HG03432 (cell line): ENCODE measurements at regions not wholly inside any gene's neighbourhood (a gene's known extent, or its start where the extent isn't known, plus 50 kb on each side); places are given as distances from the start of the nearest gene placed in this dataset.
A peak's percentile ranks its signal among the peaks of the same experiment; 100 is the strongest.

ENCODE experiments used
- ATAC-seq: cut with Tn5 transposase; IDR thresholded peaks from one replicate; pipeline ENCODE4 v1.9.1; 2021; ENCODE audit warnings: mild to moderate bottlenecking, moderate library complexity; ENCODE audit not compliant: unreplicated experiment

DNA sequence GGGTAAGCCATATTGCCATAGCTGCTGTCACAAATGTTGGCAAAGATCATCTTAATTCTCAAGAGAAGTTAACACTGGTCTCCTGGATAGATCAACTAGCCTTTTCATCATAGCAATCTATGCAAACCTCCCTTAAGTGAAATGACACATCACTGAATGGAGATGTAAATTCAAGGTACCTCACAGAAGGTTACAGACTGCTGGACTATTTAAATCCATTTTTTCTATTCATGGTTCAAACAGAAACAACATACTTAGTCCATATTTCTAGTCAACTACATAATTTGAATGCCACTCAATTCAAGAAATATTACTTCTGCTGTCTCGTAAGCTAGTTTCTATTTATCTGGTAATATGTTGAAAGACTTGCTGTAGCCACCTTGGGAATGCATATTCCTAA is 748.3 kb downstream of the C12orf50 start:
- peak; percentile 58 for ATAC-seq

DNA sequence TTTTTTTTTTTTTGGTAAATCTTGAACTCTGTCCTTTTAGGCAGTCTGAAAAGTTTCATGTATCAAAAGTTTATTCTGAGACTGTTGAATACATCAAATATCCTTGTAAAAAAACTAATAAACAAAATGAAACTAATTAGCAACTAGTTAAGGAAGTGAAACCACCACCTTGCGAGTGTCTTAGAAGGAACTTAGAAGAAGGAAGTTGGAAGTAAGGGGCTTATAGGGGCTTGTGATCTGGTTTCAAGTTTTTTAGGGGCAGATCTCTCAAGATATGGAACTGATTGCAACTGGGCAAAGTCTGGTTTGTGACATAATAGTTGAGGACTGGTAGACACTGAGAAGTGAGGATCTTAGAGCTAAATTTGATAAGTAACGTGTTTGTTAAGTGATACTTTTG is 748.8 kb downstream of the C12orf50 start:
- ATAC-seq = peak; percentile 87

DNA sequence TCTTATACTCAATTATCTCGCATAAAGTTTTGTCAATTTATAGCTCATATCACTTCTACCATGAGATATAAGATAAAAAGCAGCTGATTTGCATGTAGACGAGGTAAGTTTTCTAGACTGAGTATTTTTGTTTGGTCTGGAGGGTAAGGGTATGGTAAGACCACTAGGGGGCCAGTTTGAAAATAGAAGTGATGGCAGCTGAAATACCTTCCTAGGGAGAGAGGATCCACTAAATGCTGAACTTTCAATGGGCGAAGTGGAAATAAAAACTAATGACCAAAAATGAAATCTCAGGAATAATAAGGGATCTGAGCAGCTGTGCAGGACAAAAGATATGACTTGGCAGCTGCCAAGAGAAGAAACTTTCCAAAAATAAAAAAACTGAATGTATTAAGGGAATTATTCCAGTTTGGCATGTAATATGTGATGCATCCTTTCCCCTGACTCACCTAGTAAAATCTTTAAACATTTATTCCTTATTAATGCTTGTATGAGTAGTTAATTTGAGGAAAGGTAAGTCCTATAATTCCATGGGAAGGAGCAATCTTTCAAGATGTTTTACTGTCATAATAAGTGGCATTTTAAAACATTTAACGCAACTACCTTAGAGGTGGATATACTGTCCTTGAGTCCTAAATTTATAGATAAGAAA is 754.5 kb downstream of the C12orf50 start:
- peak; percentile 75 for ATAC-seq

DNA sequence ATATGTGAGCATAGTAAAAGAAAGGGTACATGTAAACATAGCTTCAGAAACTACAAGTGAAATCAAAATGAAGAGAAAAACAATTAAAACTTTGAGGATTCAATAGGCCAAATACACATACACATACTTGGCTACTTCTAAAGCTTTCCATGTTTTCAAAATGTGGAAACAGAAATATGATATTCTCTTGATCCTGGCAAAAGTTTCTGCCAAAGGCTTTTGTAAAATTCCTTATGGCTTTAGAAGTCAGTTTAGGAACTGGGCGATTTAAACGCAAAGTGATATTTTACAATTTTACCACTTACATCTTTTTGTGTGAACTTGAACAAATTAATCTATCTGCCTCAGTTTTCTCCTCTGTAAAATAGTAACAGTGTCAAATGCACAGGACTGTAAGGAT is 756.4 kb downstream of the C12orf50 start:
- no peak for ATAC-seq

DNA sequence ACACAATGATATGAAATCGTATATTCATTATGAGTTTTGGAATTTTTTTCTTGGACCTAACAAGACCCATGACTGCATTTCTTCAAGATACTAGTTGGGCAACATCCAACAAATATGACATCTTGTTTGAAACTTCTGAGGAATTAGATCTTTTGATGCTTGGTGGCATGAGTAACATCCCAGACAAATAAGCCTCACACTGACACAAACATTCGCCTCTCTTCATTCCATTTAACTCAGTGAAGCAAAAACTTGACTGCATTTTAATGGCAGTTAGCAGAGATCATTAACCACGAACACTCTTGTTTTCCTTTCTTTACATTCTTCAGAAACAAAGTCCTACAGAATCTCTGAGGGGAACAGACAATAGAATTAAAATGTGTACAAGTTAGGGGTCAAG is 758.3 kb downstream of the C12orf50 start:
- no peak for ATAC-seq

DNA sequence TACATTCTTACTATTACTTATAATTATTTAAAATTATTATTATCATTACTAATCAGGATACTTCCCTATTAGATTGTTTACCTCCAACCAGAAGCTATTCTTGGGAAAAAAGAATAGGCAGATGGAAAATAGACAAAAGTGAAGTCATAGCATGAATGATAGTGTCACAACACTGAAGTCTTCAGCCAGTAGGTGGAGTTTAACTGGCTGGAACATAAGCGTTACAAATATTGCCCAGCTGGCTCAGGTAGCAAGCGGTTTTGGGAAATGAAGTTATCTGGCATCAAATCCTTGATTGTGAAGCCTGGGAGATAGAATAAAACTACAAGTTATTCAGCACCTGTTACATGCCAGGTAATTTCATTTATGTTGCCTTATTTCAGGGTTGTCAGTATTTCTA is 762.9 kb downstream of the C12orf50 start:
- peak; percentile 51 for ATAC-seq

DNA sequence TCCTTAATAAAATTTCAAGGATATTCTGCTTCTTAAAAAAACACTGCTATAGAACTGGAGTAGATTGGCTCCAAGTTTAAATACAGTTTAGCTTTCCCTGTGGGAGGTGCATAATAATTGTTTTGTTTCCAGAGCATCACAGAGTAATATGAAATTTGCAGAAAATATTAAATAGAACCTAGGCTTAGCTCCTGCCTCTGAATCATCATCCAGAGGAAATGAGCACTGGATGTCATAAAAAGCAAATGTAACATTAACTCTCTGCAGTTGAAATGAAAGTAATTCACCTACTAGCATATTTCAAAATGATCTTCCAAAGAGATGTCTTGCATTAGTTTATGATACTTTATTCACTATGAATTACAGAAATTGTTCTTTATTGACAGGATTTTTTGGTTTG is 769.8 kb downstream of the C12orf50 start:
- ATAC-seq = no peak

DNA sequence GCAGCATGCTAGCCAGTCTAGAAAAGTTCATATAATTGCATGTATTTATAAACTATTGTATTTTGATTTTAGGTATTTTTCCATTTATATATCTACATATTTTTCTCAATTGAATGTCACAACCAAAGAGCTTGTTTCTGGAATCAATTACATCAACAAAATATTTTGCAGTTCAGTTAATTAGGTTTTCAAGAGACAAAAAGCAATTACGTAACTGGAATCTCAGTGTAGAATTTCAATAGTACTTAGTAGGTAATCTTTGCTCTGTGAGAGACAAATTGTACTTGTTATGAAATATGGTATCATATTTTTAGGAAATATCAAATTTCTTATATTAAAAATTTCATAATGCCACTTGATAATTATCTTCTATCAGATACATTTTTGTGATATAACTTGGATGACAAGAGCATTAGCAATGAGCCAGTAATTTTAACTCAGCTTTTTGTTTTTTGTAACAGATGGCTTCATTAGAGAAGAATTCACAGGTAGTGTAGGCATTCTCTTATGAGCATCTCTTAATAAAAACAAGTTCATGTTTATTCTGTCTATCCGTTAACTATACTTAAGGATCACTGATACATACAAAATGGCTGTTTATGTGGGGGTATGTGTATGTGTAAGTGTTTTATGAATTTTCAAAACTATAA is 774.7 kb downstream of the C12orf50 start:
- ATAC-seq = no peak

DNA sequence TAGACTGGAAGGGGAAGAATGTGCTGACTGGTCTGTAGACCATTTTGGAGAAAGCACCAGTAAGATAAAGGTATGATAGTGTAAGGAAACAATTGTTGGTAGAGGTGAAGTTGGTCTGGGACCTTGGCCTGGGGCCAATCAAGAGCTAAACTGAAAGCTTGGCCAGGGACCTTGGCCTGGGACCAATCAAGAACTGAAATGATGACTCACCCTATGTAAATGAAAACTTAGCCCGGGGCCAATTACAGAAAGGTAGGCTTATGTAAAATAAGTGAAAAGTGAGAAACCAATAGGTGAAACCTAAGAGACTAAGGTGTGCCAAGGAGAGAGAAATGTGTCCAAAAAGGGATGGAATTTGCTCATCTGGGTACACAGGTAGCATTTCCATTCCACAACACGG is 776.0 kb downstream of the C12orf50 start:
- ATAC-seq = no peak

DNA sequence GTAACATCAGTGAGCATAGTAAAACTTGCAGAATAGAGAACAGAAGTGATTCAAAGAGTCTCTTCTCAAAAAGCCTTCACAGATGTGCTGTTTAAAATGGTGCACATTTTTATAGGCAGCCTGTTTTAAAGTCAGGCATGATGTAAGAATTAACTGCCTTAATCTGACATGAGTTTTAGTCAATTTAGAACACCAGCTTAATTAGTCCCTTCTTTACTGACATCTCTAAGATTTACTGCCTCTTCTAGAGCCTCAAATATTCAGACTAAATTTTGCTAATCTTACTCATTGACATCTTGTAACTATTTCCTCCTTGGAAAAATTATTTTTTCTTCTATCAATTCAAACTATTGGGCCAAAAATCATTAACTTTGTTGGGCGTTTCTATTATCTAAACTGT is 782.5 kb downstream of the C12orf50 start:
- ATAC-seq = no peak

DNA sequence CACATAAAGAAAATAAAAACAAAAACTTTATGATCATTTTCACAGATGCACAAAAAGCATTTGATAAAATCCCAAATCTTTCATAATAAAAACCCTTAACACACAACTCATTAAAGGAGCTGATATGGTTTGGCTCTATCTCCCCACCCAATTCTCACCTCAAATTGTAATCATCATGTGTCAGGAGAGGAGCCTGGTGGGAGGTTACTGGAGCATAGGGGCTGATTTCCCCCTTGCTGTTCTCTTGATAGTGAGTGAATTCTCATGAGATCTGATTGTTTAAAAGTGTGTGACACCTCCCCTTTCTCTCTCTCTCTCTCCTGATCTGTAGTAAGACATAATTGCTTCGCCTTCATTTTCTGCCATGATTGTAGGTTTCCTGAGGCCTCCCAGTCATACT is 790.7 kb downstream of the C12orf50 start:
- no peak for ATAC-seq

DNA sequence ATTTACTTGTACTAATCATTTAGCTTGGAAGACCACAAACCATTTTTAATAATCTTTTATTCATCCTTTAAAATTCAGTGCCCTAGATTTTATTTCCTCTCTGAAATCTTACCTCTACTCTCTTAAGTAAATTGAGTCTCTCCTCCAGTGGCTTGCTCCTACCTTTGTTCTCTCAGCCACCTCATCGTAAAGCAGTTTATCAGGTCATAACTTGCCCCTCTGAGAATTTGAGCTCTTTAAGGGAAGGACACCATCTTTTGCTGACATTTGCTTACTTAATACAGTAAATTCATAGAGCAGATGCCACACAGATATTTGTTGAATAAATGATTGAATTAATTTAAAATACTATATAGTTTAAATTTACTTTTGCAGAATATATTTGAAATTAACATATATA is 794.3 kb downstream of the C12orf50 start:
- ATAC-seq = no peak

DNA sequence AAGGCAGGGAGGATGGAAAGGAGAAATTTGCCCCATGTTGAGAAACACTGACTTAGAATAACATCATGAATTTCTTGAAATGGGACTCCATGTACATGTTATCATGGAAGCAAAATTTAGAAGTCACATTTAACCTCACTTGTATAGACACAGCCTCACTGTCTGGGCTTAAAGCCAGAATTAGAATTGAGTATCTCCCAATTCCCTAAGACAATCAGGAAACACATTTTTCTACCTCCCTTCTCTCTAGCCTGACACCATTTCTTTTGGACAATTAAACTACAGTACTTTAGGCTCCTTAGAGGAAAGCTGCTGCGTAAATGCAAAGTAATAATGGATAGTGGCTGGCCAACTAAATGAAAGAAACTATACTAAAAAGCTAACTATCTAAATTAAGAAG is 795.5 kb downstream of the C12orf50 start:
- no peak for ATAC-seq

DNA sequence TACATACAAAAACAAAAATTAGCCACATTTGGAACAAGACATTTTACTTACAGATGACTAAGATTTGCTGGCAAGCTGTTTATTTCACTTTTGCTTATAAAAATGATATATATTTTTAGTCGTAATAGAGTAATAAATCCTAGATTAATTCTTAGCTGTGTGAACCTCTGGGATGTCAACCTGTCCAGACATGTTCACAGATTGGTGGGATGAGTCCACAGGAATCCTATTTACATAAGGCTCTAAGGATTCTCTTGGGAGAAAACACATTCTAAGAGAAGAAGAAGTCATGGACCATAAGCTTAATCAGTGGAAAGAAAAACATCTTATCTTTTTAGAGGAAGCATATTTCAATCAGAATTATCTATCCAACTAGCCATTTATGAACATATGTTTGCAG is 797.4 kb downstream of the C12orf50 start:
- ATAC-seq = no peak

DNA sequence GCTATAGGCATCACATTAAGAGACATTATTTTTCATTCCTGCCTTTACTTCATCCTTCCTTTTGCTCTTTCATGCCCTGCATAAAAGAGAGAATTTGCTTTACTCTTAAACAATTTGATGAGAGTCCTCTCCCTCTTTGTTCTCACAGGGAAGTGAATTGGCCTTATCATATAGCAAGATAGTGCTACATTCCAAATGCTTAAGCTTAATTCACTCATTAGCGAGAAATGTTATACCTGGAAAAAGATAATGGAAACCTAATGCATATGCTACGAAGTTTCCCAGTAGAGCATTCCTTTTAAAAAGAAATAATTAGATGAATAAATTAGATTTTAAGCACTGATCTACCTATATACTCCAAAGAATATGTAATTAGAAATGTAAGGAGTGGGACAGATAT is 798.8 kb downstream of the C12orf50 start:
- ATAC-seq = no peak

DNA sequence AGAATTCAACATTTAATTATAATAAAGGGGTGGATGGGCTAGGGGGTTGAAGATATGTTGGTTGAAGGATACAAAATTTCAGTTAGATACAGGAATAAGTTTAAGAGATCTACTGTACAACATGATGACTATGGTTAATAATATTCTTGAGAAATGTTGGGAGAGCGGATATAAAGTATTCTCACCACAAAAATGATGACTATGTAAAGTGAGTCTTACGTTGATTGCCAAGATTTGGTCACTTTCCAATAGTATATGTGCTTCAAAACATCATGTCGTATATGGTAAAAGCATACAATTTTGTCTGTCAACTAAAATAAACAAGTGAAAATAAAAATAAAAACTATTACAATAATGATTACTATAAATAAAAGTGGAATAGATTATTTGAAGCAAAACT is 802.0 kb downstream of the C12orf50 start:
- no peak for ATAC-seq

DNA sequence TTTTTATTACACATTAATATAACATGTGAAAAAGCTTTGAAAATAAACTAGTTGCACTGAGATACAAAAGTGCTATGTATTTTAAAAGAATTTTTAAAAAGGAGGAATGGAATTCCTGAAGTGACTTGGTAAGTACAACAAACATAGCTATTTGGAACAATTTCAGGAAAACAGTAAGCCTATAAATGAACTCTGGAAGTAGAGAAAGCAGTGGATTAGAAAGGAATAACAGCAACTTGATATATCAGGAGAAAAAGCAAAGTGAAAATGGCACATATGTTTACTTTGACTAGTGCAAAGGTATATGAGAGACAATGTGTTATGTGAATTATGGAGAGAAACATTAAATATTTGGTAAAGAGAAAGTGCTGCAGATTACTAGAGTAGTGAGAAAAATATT is 811.7 kb downstream of the C12orf50 start:
- no peak for ATAC-seq

DNA sequence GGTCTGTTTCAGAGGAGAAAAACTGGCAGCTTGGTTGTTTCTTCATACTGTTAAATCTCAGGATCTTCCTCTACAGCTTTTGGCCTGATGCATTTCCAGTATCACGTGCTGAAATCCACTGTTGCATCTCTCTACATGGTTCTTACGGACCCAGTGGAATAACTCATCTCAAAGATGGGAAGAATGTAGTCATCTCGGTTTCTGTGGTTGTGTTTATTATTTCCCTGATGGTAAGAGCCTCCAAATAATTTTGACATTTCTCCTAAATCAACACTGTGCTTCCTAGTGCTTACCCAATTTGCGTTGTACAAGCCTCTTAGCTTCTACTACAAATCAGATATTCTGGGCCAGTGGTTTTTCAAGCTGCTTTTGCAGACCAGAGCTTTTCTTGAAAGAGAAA is 812.8 kb downstream of the C12orf50 start:
- no peak for ATAC-seq

DNA sequence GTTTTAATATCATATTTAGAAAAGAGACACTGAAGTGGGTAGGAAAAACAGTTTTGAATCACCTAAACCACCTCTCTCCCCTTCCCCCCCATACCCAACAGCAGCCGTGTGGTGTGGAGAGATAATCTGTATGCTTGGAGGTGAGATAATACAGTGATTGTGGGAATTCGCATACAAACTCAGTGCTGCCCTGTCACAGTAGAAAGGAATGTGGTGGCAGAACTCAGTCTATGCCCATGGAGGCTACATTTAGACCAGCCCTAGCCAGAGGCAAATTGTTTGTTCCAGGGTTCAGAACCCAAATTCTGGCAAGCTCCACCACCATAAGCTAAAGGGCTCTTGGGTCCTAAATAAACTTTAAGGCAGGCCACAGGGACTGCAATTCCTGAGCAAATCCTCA is 827.0 kb downstream of the C12orf50 start:
- no peak for ATAC-seq

DNA sequence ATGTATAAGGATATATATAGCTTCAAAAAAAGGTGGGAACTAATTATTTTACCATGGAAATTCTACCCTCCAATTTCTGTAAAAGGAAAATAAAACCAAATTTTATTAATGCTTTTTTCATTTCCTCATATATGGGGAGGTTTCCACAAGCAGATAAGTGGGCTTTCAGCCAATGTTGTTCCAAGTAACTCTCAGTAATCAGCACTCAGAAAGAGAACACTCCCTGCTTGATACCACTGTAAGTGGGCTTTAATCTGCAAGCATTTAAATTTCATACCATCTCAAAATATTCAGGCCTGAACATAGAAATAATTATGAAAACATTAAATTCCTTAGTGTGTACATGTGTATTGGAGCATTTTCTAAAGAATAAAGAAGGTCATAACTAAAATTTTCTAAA is 827.6 kb downstream of the C12orf50 start:
- no peak for ATAC-seq

DNA sequence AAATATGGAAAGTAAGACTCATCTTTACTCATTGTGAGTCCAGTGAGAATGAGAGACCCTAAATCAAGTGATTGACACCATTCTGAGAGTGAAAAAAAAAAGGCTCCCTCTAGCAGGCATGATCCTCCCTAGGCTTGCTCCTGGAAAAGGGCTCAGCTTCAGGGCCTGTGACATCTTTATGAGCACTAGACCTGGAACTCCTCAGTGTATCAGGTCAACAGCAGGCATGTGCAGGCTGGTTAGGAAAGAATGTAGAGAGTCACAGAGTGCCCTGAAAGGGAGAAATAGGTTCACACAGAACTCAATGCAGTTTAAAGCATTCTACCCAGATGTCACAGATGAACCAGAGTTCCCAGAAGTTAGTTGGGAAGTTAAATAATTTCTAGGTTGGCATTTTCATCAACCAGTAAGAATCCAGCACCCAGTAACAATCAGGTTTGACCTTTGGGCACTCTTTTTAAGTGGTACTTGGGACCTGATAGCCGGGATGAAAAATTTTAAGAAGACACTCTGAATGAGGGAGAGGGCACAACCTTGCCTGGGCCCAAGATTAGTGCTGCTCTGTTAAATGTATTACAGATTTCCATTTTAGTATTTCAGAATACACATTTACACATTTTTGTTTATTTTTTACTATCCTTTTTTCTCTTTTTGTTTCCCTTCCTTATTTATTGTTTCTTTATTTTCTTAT is 828.8 kb downstream of the C12orf50 start:
- ATAC-seq = no peak

DNA sequence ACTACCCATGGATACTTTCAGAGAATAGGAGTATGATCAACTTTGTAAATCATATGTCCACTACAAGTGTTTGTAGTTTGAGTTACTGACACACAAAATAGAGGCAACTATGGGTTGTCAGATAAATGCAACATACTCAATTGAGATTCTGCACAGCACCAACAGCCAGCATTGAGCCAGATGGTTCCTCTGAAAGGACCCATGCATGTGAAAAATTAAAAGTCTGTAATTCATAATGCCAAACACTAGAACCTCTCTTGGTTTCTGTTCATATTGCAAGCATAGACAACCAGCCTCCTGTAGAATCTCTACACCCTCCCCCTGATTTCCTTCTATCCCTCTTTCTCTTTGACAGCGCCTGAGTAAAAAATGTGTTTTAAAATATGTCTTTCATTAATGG is 831.0 kb downstream of the C12orf50 start:
- no peak for ATAC-seq
